Right kidney (tissue), 1 donor: ENCODE measurements at regions not wholly inside any gene's neighbourhood (a gene's known extent, or its start where the extent isn't known, plus 50 kb on each side); places are given as distances from the start of the nearest gene placed in this dataset.

ENCODE experiments used
- DNase-seq: peaks from one replicate; pipeline ENCODE4 v3.0.0-alpha.2; 2016

DNA sequence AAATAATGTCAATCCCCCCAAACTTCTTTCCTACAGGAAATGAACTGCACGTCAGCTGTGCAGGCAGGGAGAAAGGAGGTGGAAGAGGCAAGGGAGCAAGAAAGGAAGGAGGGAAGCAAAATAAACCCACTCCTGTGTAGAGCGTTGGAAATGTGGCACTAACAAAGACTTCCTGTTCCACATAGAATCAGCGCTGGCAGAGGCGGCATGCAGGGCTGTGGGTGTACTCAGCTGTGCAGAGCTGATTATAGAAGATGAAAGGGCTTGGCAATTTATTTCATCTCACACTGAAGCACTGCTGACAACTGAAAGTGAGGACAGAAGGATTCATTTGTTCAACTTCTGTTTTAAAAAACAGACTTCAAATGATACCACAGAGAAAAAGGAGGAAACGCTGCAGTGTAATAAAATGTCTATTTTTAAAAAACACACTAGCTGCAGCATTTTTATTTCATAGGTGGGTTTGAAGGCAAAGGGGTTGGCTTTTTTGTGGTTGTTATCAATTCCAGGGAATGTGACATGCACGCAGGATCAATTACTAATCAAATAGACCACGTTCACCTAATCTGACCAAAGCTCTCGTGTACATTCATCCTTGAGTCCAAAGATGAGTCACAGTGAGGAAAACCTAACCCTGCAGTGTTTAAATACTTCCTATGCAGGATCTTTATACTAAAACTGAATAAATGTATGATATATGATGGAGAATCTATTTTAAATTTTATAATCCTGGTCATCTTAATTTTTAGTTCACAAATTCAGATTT is 583.5 kb downstream of the ZNF608 start:
- peak; percentile 21 for DNase-seq

GRCh38 chr5:124161266-124161665 is 585.2 kb downstream of the ZNF608 start:
- DNase-seq: no peak

GRCh38 chr5:124160265-124160664 is 586.2 kb downstream of the ZNF608 start:
- DNase-seq: no peak

GRCh38 chr5:124157320-124157719 is 589.1 kb downstream of the ZNF608 start:
- DNase-seq: no peak

DNA sequence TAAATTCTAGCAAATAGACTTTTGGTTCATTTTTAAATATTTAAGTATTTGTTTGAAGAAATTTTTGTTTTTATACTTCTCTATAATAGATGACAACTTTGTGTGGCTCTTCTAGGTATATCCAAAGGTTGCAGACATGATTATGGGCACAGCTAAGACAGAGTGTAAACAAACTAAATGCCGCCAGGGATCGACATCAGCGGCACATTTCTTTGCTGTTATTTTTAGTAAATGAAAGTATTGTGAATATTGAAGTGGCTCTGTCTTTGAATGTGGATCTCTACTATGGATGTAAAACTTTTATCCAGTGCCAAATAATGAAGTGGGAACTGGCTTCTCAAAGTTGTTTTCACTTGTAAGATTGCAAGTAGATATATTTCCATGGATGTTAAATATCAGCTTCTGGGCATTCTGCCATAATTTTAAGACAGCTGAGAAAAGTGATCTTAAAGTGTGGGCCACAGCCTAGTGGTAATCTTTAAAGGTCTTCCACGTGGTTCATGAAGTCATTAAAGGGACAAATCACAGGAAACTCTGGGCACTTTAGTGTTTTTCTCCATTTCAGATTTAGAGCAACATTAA is 589.9 kb downstream of the ZNF608 start:
- no peak for DNase-seq

DNA sequence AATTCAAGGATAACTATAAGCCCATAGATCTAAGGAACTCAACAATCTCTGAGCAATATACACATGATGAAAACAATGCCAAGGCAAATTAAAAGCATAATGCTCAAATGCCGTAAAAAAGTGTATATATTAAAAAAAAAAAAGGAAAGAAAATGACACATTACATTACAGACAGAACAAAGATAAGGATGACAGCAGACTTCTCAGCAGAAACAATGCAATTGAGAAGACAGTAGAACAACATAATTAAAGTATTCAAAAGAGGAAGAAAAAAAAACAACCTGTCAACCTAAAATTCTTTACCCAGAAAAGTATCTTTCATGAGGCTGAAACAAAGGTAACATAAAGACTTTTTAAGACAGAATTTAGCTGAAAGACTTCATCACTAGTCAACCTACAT is 591.7 kb downstream of the ZNF608 start:
- no peak for DNase-seq

DNA sequence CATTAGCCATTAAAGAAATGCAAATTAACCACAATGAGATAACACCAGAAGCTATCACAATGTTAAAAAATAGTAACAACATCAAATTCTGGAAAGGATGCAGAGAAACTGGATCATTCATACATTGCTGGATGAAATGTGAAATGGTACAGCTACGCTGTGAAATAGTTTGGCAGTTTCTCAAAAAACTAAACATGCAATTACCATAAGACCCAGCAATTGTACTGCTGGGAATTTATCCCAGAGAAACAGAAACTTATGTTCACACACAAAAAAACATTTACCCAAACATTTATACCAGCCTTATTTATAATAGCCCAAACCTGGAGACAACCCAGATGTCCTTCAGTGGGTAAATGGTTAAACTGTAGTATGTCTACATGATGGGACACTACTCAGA is 592.9 kb downstream of the ZNF608 start:
- no peak for DNase-seq

GRCh38 chr5:124148574-124148973 is 597.9 kb downstream of the ZNF608 start:
- no peak for DNase-seq

DNA sequence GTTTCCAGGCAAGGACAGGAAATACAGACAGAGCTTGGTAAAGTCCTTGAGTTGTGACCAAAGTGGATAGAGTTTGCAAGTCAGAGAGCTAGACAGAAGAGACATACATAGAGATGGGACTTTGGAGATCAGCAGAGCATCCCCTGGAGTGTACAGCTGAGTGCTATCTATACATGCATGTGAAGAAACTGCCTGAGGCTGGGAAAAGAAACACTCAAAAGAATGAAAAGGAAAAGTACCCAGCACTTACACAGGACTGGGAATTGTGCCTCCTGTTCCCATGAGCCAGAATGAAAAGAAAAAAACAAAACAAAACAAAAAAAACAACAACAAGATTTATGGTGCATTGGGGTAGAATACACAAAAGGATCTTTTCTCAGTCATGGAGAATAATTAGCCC is 606.4 kb downstream of the ZNF608 start:
- DNase-seq: no peak

- DNase-seq: no peak
Measured at GRCh38 chr5:124139477-124139876, 607.0 kb downstream of the ZNF608 start.

GRCh38 chr5:124136609-124137008 is 609.8 kb downstream of the ZNF608 start:
- no peak for DNase-seq

DNA sequence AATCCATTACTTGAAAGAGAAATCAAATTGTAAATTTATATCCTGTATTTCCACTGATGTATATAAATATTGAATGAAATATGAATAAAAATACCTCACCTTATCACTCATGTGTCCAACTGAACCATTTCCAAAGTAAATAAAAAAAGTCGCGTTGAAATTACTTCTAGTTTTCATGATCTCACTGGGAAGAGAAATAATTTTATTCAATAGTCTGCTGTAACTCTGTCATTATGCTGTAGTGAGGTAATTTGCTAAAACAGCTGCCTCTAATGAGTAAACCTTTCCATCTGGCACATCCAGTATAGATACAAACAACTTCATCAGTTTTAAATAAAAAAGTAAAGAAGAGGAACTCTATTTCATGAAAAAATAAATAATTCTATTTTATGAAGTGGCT is 611.5 kb downstream of the ZNF608 start:
- no peak for DNase-seq

- DNase-seq: no peak
Measured at GRCh38 chr5:124133406-124133805, 613.0 kb downstream of the ZNF608 start.

DNA sequence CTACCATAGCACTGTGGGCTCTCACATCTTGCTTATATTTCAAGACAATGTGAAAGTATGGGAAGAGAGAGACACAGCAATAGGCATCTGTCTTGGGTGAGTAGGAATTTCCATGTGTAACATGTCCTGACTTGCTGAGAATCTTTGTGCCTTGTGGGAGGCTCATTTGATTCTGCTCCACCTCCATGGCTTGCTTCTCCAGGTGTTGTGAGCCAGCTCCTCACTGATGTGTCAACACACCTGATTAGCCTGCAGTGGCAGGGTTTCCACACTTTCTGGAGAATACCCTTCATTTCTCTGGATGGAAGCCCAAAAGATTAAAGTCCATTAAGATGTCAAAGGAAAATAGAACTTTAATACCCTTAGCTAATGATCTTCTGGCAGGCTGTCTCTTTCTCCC is 613.6 kb downstream of the ZNF608 start:
- DNase-seq: no peak

GRCh38 chr5:124131466-124131865 is 615.0 kb downstream of the ZNF608 start:
- DNase-seq: no peak

GRCh38 chr5:124130816-124131215 is 615.6 kb downstream of the ZNF608 start:
- no peak for DNase-seq

GRCh38 chr5:124128867-124129266 is 616.9 kb downstream of the CSNK1G3 start:
- DNase-seq: no peak

- no peak for DNase-seq
Measured at GRCh38 chr5:124126504-124127217, 614.7 kb downstream of the CSNK1G3 start.

DNA sequence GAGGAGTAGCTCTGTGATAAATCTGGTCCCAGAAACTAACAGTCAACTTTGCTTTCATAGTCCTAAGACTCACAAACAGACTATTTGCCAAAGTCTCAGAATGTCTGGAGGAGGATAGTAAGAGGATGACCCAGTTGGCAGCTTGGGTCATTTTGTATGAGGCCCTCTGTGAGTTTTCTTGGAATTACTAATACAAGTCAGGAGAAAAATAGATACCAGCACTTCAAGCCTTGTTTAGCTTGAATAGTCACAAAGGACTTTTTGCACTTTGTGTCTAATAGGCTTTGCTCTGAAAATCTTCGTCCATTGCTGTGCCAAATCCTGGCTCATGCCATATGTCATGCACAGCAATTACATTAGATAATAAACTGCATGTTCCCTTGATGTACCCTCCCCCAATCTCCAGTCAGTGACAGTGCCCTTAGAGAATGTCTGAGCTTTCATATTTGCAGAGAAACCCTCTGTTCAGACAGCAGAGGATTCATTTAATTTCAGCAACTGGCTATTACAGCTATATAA is 612.8 kb downstream of the CSNK1G3 start:
- no peak for DNase-seq

GRCh38 chr5:124121198-124121597 is 609.2 kb downstream of the CSNK1G3 start:
- no peak for DNase-seq

DNA sequence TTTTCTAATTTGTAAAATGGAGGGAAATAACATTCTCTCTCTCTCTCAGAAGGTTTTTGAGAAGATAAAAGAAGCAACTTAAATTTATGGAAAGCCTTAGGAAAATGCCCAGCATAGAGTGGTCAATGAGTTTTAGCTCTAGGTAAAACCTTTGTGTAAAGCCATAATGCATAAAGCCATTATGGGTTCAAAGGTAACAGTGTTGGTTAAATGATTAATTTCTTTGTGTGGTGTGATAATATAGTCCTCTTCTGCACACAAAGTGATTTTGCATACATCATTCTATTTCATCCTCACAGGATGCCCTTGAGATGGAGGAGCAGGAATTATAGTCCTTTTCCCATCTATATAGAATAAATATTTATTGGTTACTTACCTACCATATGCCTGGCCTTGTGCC is 602.9 kb downstream of the CSNK1G3 start:
- DNase-seq: no peak

GRCh38 chr5:124111886-124112285 is 599.9 kb downstream of the CSNK1G3 start:
- no peak for DNase-seq

GRCh38 chr5:124110942-124111341 is 599.0 kb downstream of the CSNK1G3 start:
- no peak for DNase-seq
